K562 (cell line): ENCODE measurements at regions not wholly inside any gene's neighbourhood (a gene's known extent, or its start where the extent isn't known, plus 50 kb on each side); places are given as distances from the start of the nearest gene placed in this dataset.

Experiments
- ATAC-seq: fragments of 200-7000 bp; cut with Tn5 transposase; 3 replicates; pipeline ENCODE4 v1.9.1; 2020; ENCODE audit warnings: moderate library complexity
- BruUV-seq: library from RNA; stranded (reverse); fragments of 400-500 nt; replicated peaks from 2 replicates; lab custom pipeline; 2021; lab: Mats Ljungman, UMichigan
- CTCF ChIA-PET: fragments of 300-600 bp; formaldehyde crosslinking; extraction: SDS; loops from one replicate; lab custom pipeline; 2021; ENCODE audit warnings: low intra/inter-chr PET ratio; lab: Yijun Ruan, JAX
- POLR2A ChIA-PET: fragments of 300-600, 350-650 bp; sonication (Branson Sonifier 250); formaldehyde crosslinking; extraction: SDS; loops from one replicate; lab custom pipeline; 2021; ENCODE audit warnings: antibody characterized with exemption, inconsistent platforms; lab: Yijun Ruan, JAX
- DNase-seq, 4 experiments: peaks; one replicate each; pipeline versions ENCODE4 v3.0.0 to v3.0.0-alpha.2; 2011 to 2018; ENCODE audit warnings: low spot score in 3 of 4, mixed read lengths in 3 of 4; ENCODE audit errors: extremely low read depth in 1 of 4
- FAIRE-seq: peaks from 2 replicates; lab custom pipeline; 2011; peaks lifted over from hg19 to GRCh38; lab: Jason Lieb, UNC
- H2AFZ ChIP-seq: 2 replicates; pipeline ENCODE4 v1.6.0; 2011; ENCODE audit warnings: low read depth, low read length, control low read depth, inconsistent platforms
- H3K27ac ChIP-seq: fragments of 200-600 bp; 3 replicates; pipeline ENCODE4 v1.8.0; 2011; ENCODE audit warnings: low read depth, mild to moderate bottlenecking, control low read depth, inconsistent platforms, low read length, moderate library complexity, mixed read lengths; ENCODE audit errors: extremely low read depth
- H3K27me3 ChIP-seq, 2 experiments: fragments of 300-600 bp in 1 of 2; 2 replicates in 1 of 2; 3 replicates in 1 of 2; pipeline versions ENCODE4 v1.6.0 to v1.8.0; 2011; ENCODE audit warnings: inconsistent platforms in 2 of 2, low read length in 2 of 2, mild to moderate bottlenecking in 1 of 2, mixed read lengths in 1 of 2, moderate library complexity in 1 of 2; ENCODE audit not compliant: control insufficient read depth in 2 of 2, insufficient read depth in 2 of 2
- H3K36me3 ChIP-seq: fragments of 300-600 bp; 3 replicates; pipeline ENCODE4 v1.8.0; 2011; ENCODE audit warnings: mild to moderate bottlenecking, low read length, inconsistent platforms; ENCODE audit not compliant: control insufficient read depth, insufficient read depth
- H3K4me1 ChIP-seq, 2 experiments: fragments of 200-600 bp in 1 of 2; replicated peaks in 1 of 2; 2 replicates in 1 of 2; 3 replicates in 1 of 2; pipeline versions ENCODE4 v1.5.1 to v1.8.0; 2011; ENCODE audit warnings: inconsistent platforms in 2 of 2, low read length in 2 of 2, mild to moderate bottlenecking in 1 of 2, mixed read lengths in 1 of 2, moderate library complexity in 1 of 2; ENCODE audit not compliant: control insufficient read depth in 2 of 2, insufficient read depth in 2 of 2
- H3K4me2 ChIP-seq: 2 replicates; pipeline ENCODE4 v1.6.1; 2011; ENCODE audit warnings: low read length, control low read depth, inconsistent platforms, mixed read lengths; ENCODE audit not compliant: insufficient read depth
- H3K4me3 ChIP-seq: fragments of 200-600 bp; sonication (generic), shearing (Covaris generic); 2 replicates; pipeline ENCODE4 v1.5.1; 2016; ENCODE audit warnings: control low read depth, inconsistent platforms
- H3K79me2 ChIP-seq: fragments of 200-600 bp; 3 replicates; pipeline ENCODE4 v1.8.0; 2011; ENCODE audit warnings: low read length, inconsistent platforms; ENCODE audit not compliant: control insufficient read depth, insufficient read depth
- H3K9ac ChIP-seq, 2 experiments: 2 replicates each; pipeline versions ENCODE4 v1.6.0 to v1.6.1; 2011; ENCODE audit warnings: low read depth in 2 of 2, low read length in 2 of 2, control low read depth in 1 of 2, inconsistent platforms in 1 of 2, mild to moderate bottlenecking in 1 of 2, mixed read lengths in 1 of 2; ENCODE audit not compliant: insufficient read depth in 1 of 2
- H3K9me1 ChIP-seq: one replicate; pipeline ENCODE4 v1.6.0; 2011; ENCODE audit warnings: inconsistent platforms, mild to moderate bottlenecking, low read length, moderate library complexity; ENCODE audit not compliant: control insufficient read depth, insufficient read depth
- H3K9me3 ChIP-seq: replicated peaks from 2 replicates; pipeline ENCODE4 v1.5.1; 2011; ENCODE audit warnings: low read depth, low read length, inconsistent platforms; ENCODE audit not compliant: control insufficient read depth, insufficient read depth
- H4K20me1 ChIP-seq: replicated peaks from 2 replicates; pipeline ENCODE4 v1.6.1; 2011; ENCODE audit warnings: low read length, inconsistent platforms, mixed read lengths; ENCODE audit not compliant: control insufficient read depth, insufficient read depth
- FIP1L1 ChIP-seq: fragments of 200-400 bp; formaldehyde crosslinking; IDR thresholded peaks from 2 replicates; pipeline ENCODE4 v1.6.1; 2018; ENCODE audit warnings: mild to moderate bottlenecking, low read depth, low read length; ENCODE audit not compliant: poor library complexity, severe bottlenecking
- HDGF ChIP-seq: fragments of 450-650 bp; IDR thresholded peaks from 2 replicates; pipeline ENCODE4 v1.6.1; 2016
- HOXB6 ChIP-seq: fragments of 250-450 bp; sonication (Bioruptor Pico); IDR thresholded peaks from 2 replicates; pipeline ENCODE4 v1.5.1; 2022; ENCODE audit warnings: mild to moderate bottlenecking, borderline replicate concordance
- SP1 ChIP-seq: sonication (generic); formaldehyde crosslinking; IDR thresholded peaks from 2 replicates; pipeline ENCODE4 v1.8.1; 2022; ENCODE audit warnings: mild to moderate bottlenecking, missing genetic modification reagents
- TAF7 ChIP-seq: fragments of 450-650 bp; IDR thresholded peaks from 2 replicates; pipeline ENCODE4 v1.6.1; 2016; ENCODE audit warnings: missing genetic modification characterization, missing compliant biosample characterization
- TCF7 ChIP-seq: sonication (generic); IDR thresholded peaks from 2 replicates; pipeline ENCODE4 v1.6.1; 2016; ENCODE audit warnings: antibody characterized with exemption, borderline replicate concordance
- TSHZ1 ChIP-seq: fragments of 250-450 bp; sonication (Bioruptor Pico); IDR thresholded peaks from 2 replicates; pipeline ENCODE4 v1.4.0; 2020; ENCODE audit warnings: mild to moderate bottlenecking, moderate library complexity
- ZBTB5 ChIP-seq: fragments of 450-650 bp; IDR thresholded peaks from 2 replicates; pipeline ENCODE4 v1.6.1; 2017; ENCODE audit warnings: antibody characterized with exemption
- ZNF407 ChIP-seq: fragments of 450-650 bp; IDR thresholded peaks from 2 replicates; pipeline ENCODE4 v1.6.1; 2016; ENCODE audit warnings: low read depth
- WGBS: fragments of 100-300 bp; shearing (Covaris generic); methylation state at CpG from one replicate; pipeline ENCODE4 v1.1.6; 2016; ENCODE audit warnings: low coverage, mixed read lengths; ENCODE audit not compliant: insufficient coverage; ENCODE audit errors: missing lambda C conversion rate; 5-methylcytosine and 5-hydroxymethylcytosine counted together
- in situ Hi-C: fragments of 300-500 bp; cut with MboI; formaldehyde crosslinking; loops from 4 replicates; pipeline ENCODE4 v1.15.0; 2018; ENCODE audit warnings: inconsistent platforms, mixed read lengths
- intact Hi-C: fragments of 100-400 bp; cut with micrococcal nuclease; formaldehyde crosslinking; loops from 2 replicates; pipeline ENCODE4 v1.14.2; 2022

GRCh38 chr18:29753379-29753778 lies 1289.2 kb downstream of the DSC3 start (continued):
- no peak for TF ChIP-seq TSHZ1 (CRISPR knock-in tag)
- TF ChIP-seq TCF7: no peak

- BruUV-seq: no TSS peak
- ChIA-PET CTCF (no interaction called here), POLR2A (no interaction called here)
- FAIRE-seq: no peak
- WGBS: 0% methylated on average over 1 of the region's 1 CpG
- Histone ChIP-seq H3K4me2 (no peak overlapping the region), H3K4me1 (no peaks in the 10 kb centered on the region), H2AFZ (no peak overlapping the region), H4K20me1 (no peaks in the 10 kb centered on the region), H3K9me1 (no peaks in the 10 kb centered on the region), H3K9ac (no peak overlapping the region), H3K9me3 (no peaks in the 10 kb centered on the region), H3K27me3 (no peaks in the 10 kb centered on the region), H3K27ac (no peak overlapping the region), H3K79me2 (no peaks in the 10 kb centered on the region), H3K4me3 (no peak overlapping the region), H3K36me3 (no peaks in the 10 kb centered on the region)
- DNase-seq: no peak
- ATAC-seq: no peak
- intact Hi-C loops (no loop called here), in situ Hi-C loops (no loop called here)
- TF ChIP-seq HDGF (no peak), TAF7 (tag) (no peak), HOXB6 (CRISPR knock-in tag) (no peak), ZBTB5 (no peak), FIP1L1 (no peak), ZNF407 (no peak), SP1 (CRISPR knock-in tag) (no peak)
Measured at GRCh38 chr18:29749704-29750103, 1292.8 kb downstream of the DSC3 start.
